ENCODE measurements at regions not wholly inside any gene's neighbourhood (a gene's known extent, or its start where the extent isn't known, plus 50 kb on each side); places are given as distances from the start of the nearest gene placed in this dataset.

- Histone ChIP-seq H3K27ac (no peak overlapping the region), H3K36me3 (no peaks in the 10 kb centered on the region), H3K9me3 (no peaks in the 10 kb centered on the region), H3K4me3 (no peak overlapping the region), H3K4me1 (no peaks in the 10 kb centered on the region), H3K27me3 (replicated peaks in 1 of 7) (peaks cover 0 to 4% (median 0%) of the 10 kb centered on the region in 7 donors)
- DNase-seq = no peak
- TF ChIP-seq CTCF (IDR thresholded peaks at IDR 0.05 in 8 of 11, conservative IDR thresholded peaks at IDR 0.05 in 3 of 11) (no peak), POLR2AphosphoS5 (IDR thresholded peaks at IDR 0.05) (no peak), POLR2A (IDR thresholded peaks at IDR 0.05) (no peak)
- whole genome bisulfite sequencing, 5 donors = 85 to 100% (median 93%) methylated on average over 1 of the region's 1 CpG
- intact Hi-C loops (cut with DNase I; ENCODE audit: low total_unique reads) = no loop called here
Measured at GRCh38 chr18:45332871-45333270, 282.4 kb upstream of the SLC14A2 start.

GRCh38 chr18:45334191-45334590 is 281.1 kb upstream of the SLC14A2 start:
- 48 to 80% (median 66%) methylated on average over 1 of the region's 1 CpG for WGBS, 5 donors
- Histone ChIP-seq H3K27me3 (replicated peaks in 1 of 7) (peaks cover 0 to 3% (median 0%) of the 10 kb centered on the region in 7 donors), H3K9me3 (no peaks in the 10 kb centered on the region), H3K4me1 (no peaks in the 10 kb centered on the region), H3K27ac (no peak overlapping the region), H3K4me3 (no peak overlapping the region), H3K36me3 (no peaks in the 10 kb centered on the region)
- intact Hi-C loops (cut with DNase I; ENCODE audit: low total_unique reads) = no loop called here
- DNase-seq = no peak
- TF ChIP-seq POLR2A (IDR thresholded peaks at IDR 0.05) (no peak), CTCF (IDR thresholded peaks at IDR 0.05 in 8 of 11, conservative IDR thresholded peaks at IDR 0.05 in 3 of 11) (no peak), POLR2AphosphoS5 (IDR thresholded peaks at IDR 0.05) (no peak)

- WGBS, 5 donors = 70 to 86% (median 81%) methylated on average over 4 of the region's 4 CpGs
Measured at GRCh38 chr18:45335282-45336043, 279.8 kb upstream of the SLC14A2 start.

More at GRCh38 chr18:45335282-45336043, 279.8 kb upstream of the SLC14A2 start:
- no peak overlapping the region for H3K27ac ChIP-seq
- no peaks in the 10 kb centered on the region for H3K9me3 ChIP-seq
- no peak for DNase-seq
- intact Hi-C loops (cut with DNase I; ENCODE audit: low total_unique reads) = no loop called here
- TF ChIP-seq POLR2AphosphoS5 (IDR thresholded peaks at IDR 0.05) (no peak), POLR2A (IDR thresholded peaks at IDR 0.05) (no peak), CTCF (IDR thresholded peaks at IDR 0.05 in 8 of 11, conservative IDR thresholded peaks at IDR 0.05 in 3 of 11) (no peak)
- no peaks in the 10 kb centered on the region for H3K27me3 ChIP-seq (replicated peaks in 1 of 7)
- H3K4me3 ChIP-seq = no peak overlapping the region
- no peaks in the 10 kb centered on the region for H3K4me1 ChIP-seq
- no peaks in the 10 kb centered on the region for H3K36me3 ChIP-seq
